ENCODE measurements at regions not wholly inside any gene's neighbourhood (a gene's known extent, or its start where the extent isn't known, plus 50 kb on each side); places are given as distances from the start of the nearest gene placed in this dataset.
"Not testable (repeated sequence)": the region's sequence is repeated elsewhere in the genome, so short reads cannot be mapped to it uniquely, and the experiment has no call there.

- Histone ChIP-seq H3K9me2 (ENCODE audit: insufficient read depth) (no peaks in the 10 kb centered on the region), H3K4me3 (no peak overlapping the region), H3K36me3 (ENCODE audit: insufficient read depth) (no peaks in the 10 kb centered on the region), H3K27me3 (ENCODE audit: insufficient read depth) (no peaks in the 10 kb centered on the region), H3F3A (replicated peaks; ENCODE audit: low read depth) (no peaks in the 10 kb centered on the region), H3K4me1 (ENCODE audit: insufficient read depth) (peaks cover 10% of the 10 kb centered on the region), H2AFZ (no peak overlapping the region), H3K4me2 (no peak overlapping the region), H3K79me2 (replicated peaks; ENCODE audit: insufficient read depth) (no peaks in the 10 kb centered on the region), H4K20me1 (replicated peaks; ENCODE audit: insufficient read depth) (no peaks in the 10 kb centered on the region), H3K27ac (ENCODE audit: low read depth) (no peak overlapping the region)
- H3K36me3 Mint-ChIP-seq (ENCODE audit: low read depth) = no peaks in the 10 kb centered on the region
- peaks cover 4% of the 10 kb centered on the region for H3K27me3 Mint-ChIP-seq (ENCODE audit: insufficient read depth, low read depth, poor library complexity)
- DNase-seq (ENCODE audit: low spot score) (no peak), ATAC-seq (no peak)
- H3K4me3 Mint-ChIP-seq = no peak overlapping the region
- H3K4me1 Mint-ChIP-seq = peaks cover 7% of the 10 kb centered on the region
- no peak overlapping the region for H3K27ac Mint-ChIP-seq
- TF ChIP-seq NANOG (IDR thresholded peaks at IDR 0.05; ENCODE audit: borderline replicate concordance) (0 out of 2 replicates have a peak, but pooled peaks have one; percentile 19), POLR2AphosphoS5 (IDR thresholded peaks at IDR 0.05; ENCODE audit: low read depth) (no peak), ZNF331 (CRISPR knock-in tag; IDR thresholded peaks at IDR 0.05; ENCODE audit: low read depth) (no peak)
- no peaks in the 10 kb centered on the region for H3K9me3 Mint-ChIP-seq
These were observed 62.6 kb upstream of the HAND1 start for GRCh38 chr5:154540600-154540999.

DNA sequence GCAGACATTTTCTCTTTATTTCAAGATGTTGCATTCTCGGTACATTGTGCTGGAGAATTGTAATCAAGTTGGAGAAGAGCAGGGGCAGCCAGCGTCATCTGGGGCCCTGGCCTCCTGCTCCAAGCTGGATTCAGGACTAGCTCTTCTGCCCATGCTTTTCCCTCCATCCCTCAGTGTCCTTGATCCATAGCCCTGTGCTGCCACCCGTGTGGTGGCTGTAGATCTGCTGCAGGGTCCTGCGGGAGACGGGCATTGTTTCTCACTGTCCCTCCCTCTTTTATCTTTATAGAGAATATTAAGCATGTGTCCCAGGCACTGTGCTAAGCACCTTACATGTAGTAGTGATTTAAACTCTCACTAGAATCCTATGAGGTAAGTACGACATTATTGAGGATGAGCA is 60.5 kb upstream of the HAND1 start:
- no peak for TF ChIP-seq CREB1 (CRISPR knock-in tag; IDR thresholded peaks at IDR 0.05; ENCODE audit: low read depth)
- TF ChIP-seq, protein P1, sequence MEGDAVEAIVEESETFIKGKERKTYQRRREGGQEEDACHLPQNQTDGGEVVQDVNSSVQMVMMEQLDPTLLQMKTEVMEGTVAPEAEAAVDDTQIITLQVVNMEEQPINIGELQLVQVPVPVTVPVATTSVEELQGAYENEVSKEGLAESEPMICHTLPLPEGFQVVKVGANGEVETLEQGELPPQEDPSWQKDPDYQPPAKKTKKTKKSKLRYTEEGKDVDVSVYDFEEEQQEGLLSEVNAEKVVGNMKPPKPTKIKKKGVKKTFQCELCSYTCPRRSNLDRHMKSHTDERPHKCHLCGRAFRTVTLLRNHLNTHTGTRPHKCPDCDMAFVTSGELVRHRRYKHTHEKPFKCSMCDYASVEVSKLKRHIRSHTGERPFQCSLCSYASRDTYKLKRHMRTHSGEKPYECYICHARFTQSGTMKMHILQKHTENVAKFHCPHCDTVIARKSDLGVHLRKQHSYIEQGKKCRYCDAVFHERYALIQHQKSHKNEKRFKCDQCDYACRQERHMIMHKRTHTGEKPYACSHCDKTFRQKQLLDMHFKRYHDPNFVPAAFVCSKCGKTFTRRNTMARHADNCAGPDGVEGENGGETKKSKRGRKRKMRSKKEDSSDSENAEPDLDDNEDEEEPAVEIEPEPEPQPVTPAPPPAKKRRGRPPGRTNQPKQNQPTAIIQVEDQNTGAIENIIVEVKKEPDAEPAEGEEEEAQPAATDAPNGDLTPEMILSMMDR (conservative IDR thresholded peaks at IDR 0.05; ENCODE audit: low read depth in 2 of 2) = no peak
- no peak for TF ChIP-seq EZH2 (IDR thresholded peaks at IDR 0.05; ENCODE audit: low read depth, unreplicated experiment)
- no peak for TF ChIP-seq POLR2AphosphoS5 (IDR thresholded peaks at IDR 0.05; ENCODE audit: low read depth)
- TF ChIP-seq, protein P2, sequence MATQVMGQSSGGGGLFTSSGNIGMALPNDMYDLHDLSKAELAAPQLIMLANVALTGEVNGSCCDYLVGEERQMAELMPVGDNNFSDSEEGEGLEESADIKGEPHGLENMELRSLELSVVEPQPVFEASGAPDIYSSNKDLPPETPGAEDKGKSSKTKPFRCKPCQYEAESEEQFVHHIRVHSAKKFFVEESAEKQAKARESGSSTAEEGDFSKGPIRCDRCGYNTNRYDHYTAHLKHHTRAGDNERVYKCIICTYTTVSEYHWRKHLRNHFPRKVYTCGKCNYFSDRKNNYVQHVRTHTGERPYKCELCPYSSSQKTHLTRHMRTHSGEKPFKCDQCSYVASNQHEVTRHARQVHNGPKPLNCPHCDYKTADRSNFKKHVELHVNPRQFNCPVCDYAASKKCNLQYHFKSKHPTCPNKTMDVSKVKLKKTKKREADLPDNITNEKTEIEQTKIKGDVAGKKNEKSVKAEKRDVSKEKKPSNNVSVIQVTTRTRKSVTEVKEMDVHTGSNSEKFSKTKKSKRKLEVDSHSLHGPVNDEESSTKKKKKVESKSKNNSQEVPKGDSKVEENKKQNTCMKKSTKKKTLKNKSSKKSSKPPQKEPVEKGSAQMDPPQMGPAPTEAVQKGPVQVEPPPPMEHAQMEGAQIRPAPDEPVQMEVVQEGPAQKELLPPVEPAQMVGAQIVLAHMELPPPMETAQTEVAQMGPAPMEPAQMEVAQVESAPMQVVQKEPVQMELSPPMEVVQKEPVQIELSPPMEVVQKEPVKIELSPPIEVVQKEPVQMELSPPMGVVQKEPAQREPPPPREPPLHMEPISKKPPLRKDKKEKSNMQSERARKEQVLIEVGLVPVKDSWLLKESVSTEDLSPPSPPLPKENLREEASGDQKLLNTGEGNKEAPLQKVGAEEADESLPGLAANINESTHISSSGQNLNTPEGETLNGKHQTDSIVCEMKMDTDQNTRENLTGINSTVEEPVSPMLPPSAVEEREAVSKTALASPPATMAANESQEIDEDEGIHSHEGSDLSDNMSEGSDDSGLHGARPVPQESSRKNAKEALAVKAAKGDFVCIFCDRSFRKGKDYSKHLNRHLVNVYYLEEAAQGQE (IDR thresholded peaks at IDR 0.05; ENCODE audit: unreplicated experiment) = no peak
- TF ChIP-seq, protein P3, sequence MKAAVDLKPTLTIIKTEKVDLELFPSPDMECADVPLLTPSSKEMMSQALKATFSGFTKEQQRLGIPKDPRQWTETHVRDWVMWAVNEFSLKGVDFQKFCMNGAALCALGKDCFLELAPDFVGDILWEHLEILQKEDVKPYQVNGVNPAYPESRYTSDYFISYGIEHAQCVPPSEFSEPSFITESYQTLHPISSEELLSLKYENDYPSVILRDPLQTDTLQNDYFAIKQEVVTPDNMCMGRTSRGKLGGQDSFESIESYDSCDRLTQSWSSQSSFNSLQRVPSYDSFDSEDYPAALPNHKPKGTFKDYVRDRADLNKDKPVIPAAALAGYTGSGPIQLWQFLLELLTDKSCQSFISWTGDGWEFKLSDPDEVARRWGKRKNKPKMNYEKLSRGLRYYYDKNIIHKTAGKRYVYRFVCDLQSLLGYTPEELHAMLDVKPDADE (IDR thresholded peaks at IDR 0.05) = no peak
- no peak for TF ChIP-seq EZH2phosphoT487 (IDR thresholded peaks at IDR 0.05; ENCODE audit: unreplicated experiment)

DNA sequence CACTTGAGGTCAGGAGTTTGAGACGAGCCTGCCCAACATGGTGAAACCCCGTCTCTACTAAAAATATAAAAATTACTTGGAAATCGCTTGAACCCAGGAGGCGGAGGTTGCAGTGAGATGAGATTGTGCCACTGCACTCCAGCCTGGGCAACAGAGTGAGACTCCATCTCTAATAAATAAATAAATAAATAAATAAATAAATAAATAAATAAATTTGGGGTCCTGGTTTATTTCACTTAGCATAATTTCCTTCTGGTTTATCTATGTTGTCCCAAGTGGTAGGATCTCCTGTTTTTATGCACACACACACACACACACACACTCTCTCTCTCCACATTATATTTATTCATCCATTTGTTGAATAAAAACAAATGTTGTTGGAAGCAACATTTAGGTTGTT is 58.4 kb upstream of the HAND1 start:
- not testable (repeated sequence) for H3K4me1 ChIP-seq (ENCODE audit: insufficient read depth); H2AFZ ChIP-seq; H3K27ac Mint-ChIP-seq; H3K27me3 Mint-ChIP-seq (ENCODE audit: insufficient read depth, low read depth, poor library complexity); ATAC-seq; H3K27ac ChIP-seq (ENCODE audit: low read depth); H3K9me3 Mint-ChIP-seq; DNase-seq (ENCODE audit: low spot score); H3K36me3 Mint-ChIP-seq (ENCODE audit: low read depth); H3K27me3 ChIP-seq (ENCODE audit: insufficient read depth); H3K4me3 ChIP-seq; H3K9me2 ChIP-seq (ENCODE audit: insufficient read depth); H3K36me3 ChIP-seq (ENCODE audit: insufficient read depth); H3K4me2 ChIP-seq; H4K20me1 ChIP-seq (replicated peaks; ENCODE audit: insufficient read depth); H3K79me2 ChIP-seq (replicated peaks; ENCODE audit: insufficient read depth); H3F3A ChIP-seq (replicated peaks; ENCODE audit: low read depth); H3K4me1 Mint-ChIP-seq; H3K4me3 Mint-ChIP-seq

More for the DNA sequence above, 60.5 kb upstream of the HAND1 start:
- Mint-ChIP-seq H3K9me3 (no peaks in the 10 kb centered on the region), H3K36me3 (ENCODE audit: low read depth) (no peaks in the 10 kb centered on the region), H3K4me3 (no peak overlapping the region), H3K27ac (no peak overlapping the region), H3K4me1 (peaks cover 10% of the 10 kb centered on the region), H3K27me3 (ENCODE audit: insufficient read depth, low read depth, poor library complexity) (peaks cover 6% of the 10 kb centered on the region)
- Histone ChIP-seq H3K9me2 (ENCODE audit: insufficient read depth) (no peaks in the 10 kb centered on the region), H4K20me1 (replicated peaks; ENCODE audit: insufficient read depth) (no peaks in the 10 kb centered on the region), H3K36me3 (ENCODE audit: insufficient read depth) (no peaks in the 10 kb centered on the region), H3K4me1 (ENCODE audit: insufficient read depth) (peaks cover 14% of the 10 kb centered on the region), H2AFZ (0 out of 2 replicates have a peak overlapping the region, but pooled peaks have one; percentile 43), H3K4me2 (no peak overlapping the region), H3K79me2 (replicated peaks; ENCODE audit: insufficient read depth) (no peaks in the 10 kb centered on the region), H3F3A (replicated peaks; ENCODE audit: low read depth) (no peaks in the 10 kb centered on the region), H3K27ac (ENCODE audit: low read depth) (no peak overlapping the region), H3K27me3 (ENCODE audit: insufficient read depth) (no peaks in the 10 kb centered on the region), H3K4me3 (no peak overlapping the region)
- ATAC-seq (no peak), DNase-seq (ENCODE audit: low spot score) (no peak)
